ENCODE measurements at regions not wholly inside any gene's neighbourhood (a gene's known extent, or its start where the extent isn't known, plus 50 kb on each side); places are given as distances from the start of the nearest gene placed in this dataset.

DNA sequence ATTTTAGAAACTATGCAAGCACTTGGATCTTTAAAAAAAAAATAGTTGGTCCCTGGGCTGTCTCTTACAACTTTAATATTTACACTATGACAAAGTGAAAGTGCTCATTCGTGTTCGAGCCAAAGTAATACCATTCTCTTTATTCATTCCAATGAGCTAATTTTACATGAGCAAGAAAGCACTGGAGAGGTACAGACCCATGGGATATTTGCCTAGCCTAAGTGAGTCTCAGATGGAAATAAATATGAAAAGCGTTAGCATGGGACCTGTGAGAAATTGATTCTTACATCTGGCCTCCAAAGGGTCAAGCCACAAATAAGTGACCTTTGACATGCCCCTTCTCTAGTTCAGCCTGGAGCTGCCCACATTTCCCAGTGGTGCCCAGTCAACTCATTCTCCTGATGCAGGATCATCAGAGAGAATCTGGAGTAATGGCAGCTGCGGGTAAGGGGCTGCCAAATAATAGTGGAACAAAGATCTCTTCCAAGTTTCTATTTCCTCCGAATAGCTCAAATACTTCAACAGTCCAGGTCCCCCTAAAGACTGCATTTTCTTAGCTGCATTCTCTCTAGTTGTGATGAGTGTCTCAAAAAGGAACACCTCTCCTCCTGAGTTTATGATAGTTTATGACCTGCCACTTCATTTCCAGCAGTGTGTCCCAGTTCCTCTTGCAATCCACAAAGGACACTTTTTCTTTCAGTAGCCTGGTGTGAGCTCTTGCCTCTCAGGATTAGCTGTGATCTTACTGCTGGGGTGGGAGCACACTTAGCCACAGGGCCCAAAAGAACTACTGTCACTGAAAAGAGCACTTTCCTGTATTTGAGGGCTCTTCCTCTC is 208.2 kb downstream of the DAD1 start:
- TF ChIP-seq JUND (IDR thresholded peaks at IDR 0.05) (no peak), RAD21 (IDR thresholded peaks at IDR 0.05) (no peak), RXRA (IDR thresholded peaks at IDR 0.05) (no peak), GABPA (IDR thresholded peaks at IDR 0.05 in 1 of 2, conservative IDR thresholded peaks at IDR 0.05 in 1 of 2) (no peak), HNF4G (IDR thresholded peaks at IDR 0.05) (no peak)
- TF ChIP-seq, protein P1, sequence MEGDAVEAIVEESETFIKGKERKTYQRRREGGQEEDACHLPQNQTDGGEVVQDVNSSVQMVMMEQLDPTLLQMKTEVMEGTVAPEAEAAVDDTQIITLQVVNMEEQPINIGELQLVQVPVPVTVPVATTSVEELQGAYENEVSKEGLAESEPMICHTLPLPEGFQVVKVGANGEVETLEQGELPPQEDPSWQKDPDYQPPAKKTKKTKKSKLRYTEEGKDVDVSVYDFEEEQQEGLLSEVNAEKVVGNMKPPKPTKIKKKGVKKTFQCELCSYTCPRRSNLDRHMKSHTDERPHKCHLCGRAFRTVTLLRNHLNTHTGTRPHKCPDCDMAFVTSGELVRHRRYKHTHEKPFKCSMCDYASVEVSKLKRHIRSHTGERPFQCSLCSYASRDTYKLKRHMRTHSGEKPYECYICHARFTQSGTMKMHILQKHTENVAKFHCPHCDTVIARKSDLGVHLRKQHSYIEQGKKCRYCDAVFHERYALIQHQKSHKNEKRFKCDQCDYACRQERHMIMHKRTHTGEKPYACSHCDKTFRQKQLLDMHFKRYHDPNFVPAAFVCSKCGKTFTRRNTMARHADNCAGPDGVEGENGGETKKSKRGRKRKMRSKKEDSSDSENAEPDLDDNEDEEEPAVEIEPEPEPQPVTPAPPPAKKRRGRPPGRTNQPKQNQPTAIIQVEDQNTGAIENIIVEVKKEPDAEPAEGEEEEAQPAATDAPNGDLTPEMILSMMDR (IDR thresholded peaks at IDR 0.05; ENCODE audit: low read depth, low read length, missing input control) = no peak
- TF ChIP-seq, protein P2, sequence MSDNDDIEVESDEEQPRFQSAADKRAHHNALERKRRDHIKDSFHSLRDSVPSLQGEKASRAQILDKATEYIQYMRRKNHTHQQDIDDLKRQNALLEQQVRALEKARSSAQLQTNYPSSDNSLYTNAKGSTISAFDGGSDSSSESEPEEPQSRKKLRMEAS (IDR thresholded peaks at IDR 0.05) = no peak
- TF ChIP-seq, protein P3, sequence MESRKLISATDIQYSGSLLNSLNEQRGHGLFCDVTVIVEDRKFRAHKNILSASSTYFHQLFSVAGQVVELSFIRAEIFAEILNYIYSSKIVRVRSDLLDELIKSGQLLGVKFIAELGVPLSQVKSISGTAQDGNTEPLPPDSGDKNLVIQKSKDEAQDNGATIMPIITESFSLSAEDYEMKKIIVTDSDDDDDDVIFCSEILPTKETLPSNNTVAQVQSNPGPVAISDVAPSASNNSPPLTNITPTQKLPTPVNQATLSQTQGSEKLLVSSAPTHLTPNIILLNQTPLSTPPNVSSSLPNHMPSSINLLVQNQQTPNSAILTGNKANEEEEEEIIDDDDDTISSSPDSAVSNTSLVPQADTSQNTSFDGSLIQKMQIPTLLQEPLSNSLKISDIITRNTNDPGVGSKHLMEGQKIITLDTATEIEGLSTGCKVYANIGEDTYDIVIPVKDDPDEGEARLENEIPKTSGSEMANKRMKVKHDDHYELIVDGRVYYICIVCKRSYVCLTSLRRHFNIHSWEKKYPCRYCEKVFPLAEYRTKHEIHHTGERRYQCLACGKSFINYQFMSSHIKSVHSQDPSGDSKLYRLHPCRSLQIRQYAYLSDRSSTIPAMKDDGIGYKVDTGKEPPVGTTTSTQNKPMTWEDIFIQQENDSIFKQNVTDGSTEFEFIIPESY (IDR thresholded peaks at IDR 0.05) = no peak

Measured in liver (tissue), 3 donors.